H9 (cell line): ENCODE measurements at regions not wholly inside any gene's neighbourhood (a gene's known extent, or its start where the extent isn't known, plus 50 kb on each side); places are given as distances from the start of the nearest gene placed in this dataset.

Source experiments
- DNase-seq: peaks from one replicate; pipeline ENCODE4 v3.0.0-alpha.2; 2017
- H2AFZ ChIP-seq: one replicate; pipeline ENCODE4 v1.6.1; 2013; ENCODE audit warnings: mild to moderate bottlenecking, low read length, control low read depth, moderate library complexity
- H2AK5ac ChIP-seq: 2 replicates; pipeline ENCODE4 v1.6.1; 2013; ENCODE audit warnings: low read length, control low read depth, mixed read lengths; ENCODE audit not compliant: insufficient read length
- H2BK120ac ChIP-seq: one replicate; pipeline ENCODE4 v1.6.1; 2013; ENCODE audit warnings: low read depth, mild to moderate bottlenecking, low read length, control low read depth, inconsistent platforms; ENCODE audit not compliant: poor library complexity, severe bottlenecking
- H2BK12ac ChIP-seq: 2 replicates; pipeline ENCODE4 v1.6.1; 2013; ENCODE audit warnings: low read length, control low read depth, mixed read lengths, low read depth; ENCODE audit not compliant: insufficient read length
- H2BK15ac ChIP-seq: 2 replicates; pipeline ENCODE4 v1.6.1; 2013; ENCODE audit warnings: low read depth, low read length, control low read depth
- H2BK20ac ChIP-seq: one replicate; pipeline ENCODE4 v1.6.1; 2013; ENCODE audit warnings: low read depth, mild to moderate bottlenecking, low read length, control low read depth, inconsistent platforms; ENCODE audit not compliant: poor library complexity, severe bottlenecking
- H2BK5ac ChIP-seq: 2 replicates; pipeline ENCODE4 v1.6.1; 2013; ENCODE audit warnings: low read length, control low read depth, mixed read lengths; ENCODE audit not compliant: insufficient read length
- H3K14ac ChIP-seq: 2 replicates; pipeline ENCODE4 v1.6.1; 2013; ENCODE audit warnings: low read length, control low read depth; ENCODE audit not compliant: insufficient read depth
- H3K18ac ChIP-seq: 2 replicates; pipeline ENCODE4 v1.6.1; 2013; ENCODE audit warnings: low read depth, mild to moderate bottlenecking, mixed read lengths, low read length, control low read depth; ENCODE audit not compliant: insufficient read length
- H3K23ac ChIP-seq: 2 replicates; pipeline ENCODE4 v1.6.1; 2013; ENCODE audit warnings: low read length, control low read depth, mixed read lengths, low read depth; ENCODE audit not compliant: insufficient read length
- H3K23me2 ChIP-seq: 2 replicates; pipeline ENCODE4 v1.6.1; 2013; ENCODE audit warnings: low read depth, mild to moderate bottlenecking, mixed read lengths, low read length, control low read depth; ENCODE audit not compliant: insufficient read length, poor library complexity, severe bottlenecking
- H3K27ac ChIP-seq: 2 replicates; pipeline ENCODE4 v1.5.1; 2013; ENCODE audit warnings: low read length, control low read depth, mixed read lengths, low read depth; ENCODE audit not compliant: insufficient read length
- H3K27me3 ChIP-seq: 2 replicates; pipeline ENCODE4 v1.6.1; 2013; ENCODE audit warnings: low read length, control low read depth, inconsistent platforms; ENCODE audit not compliant: insufficient read depth
- H3K4ac ChIP-seq: 2 replicates; pipeline ENCODE4 v1.6.1; 2013; ENCODE audit warnings: low read depth, mild to moderate bottlenecking, control low read depth, inconsistent platforms, low read length, moderate library complexity
- H3K4me1 ChIP-seq: 2 replicates; pipeline ENCODE4 v1.6.1; 2013; ENCODE audit warnings: low read length, control low read depth, inconsistent platforms; ENCODE audit not compliant: insufficient read depth
- H3K4me2 ChIP-seq: 2 replicates; pipeline ENCODE4 v1.6.1; 2013; ENCODE audit warnings: low read length, control low read depth, mixed read lengths; ENCODE audit not compliant: insufficient read length, insufficient read depth
- H3K56ac ChIP-seq: 2 replicates; pipeline ENCODE4 v1.6.1; 2013; ENCODE audit warnings: low read depth, mild to moderate bottlenecking, mixed read lengths, low read length, control low read depth; ENCODE audit not compliant: insufficient read length
- H3K79me1 ChIP-seq: 2 replicates; pipeline ENCODE4 v1.6.1; 2013; ENCODE audit warnings: low read depth, mild to moderate bottlenecking, moderate library complexity, low read length, control low read depth, inconsistent platforms; ENCODE audit not compliant: insufficient read depth, poor library complexity, severe bottlenecking
- H3K79me2 ChIP-seq: 2 replicates; pipeline ENCODE4 v1.6.1; 2013; ENCODE audit warnings: low read length, control low read depth, inconsistent platforms; ENCODE audit not compliant: insufficient read depth
- H3K9ac ChIP-seq: 2 replicates; pipeline ENCODE4 v1.6.1; 2013; ENCODE audit warnings: low read length, control low read depth, mixed read lengths; ENCODE audit not compliant: insufficient read length; ENCODE audit errors: extremely low read depth
- H3K9me3 ChIP-seq: one replicate; pipeline ENCODE4 v1.6.1; 2013; ENCODE audit warnings: low read depth, low read length, inconsistent platforms; ENCODE audit not compliant: control insufficient read depth
- H3T11ph ChIP-seq: one replicate; pipeline ENCODE4 v1.6.1; 2013; ENCODE audit warnings: mild to moderate bottlenecking, low read length, control low read depth, inconsistent platforms
- H4K20me1 ChIP-seq: one replicate; pipeline ENCODE4 v1.6.1; 2013; ENCODE audit not compliant: control insufficient read depth, insufficient read length, insufficient read depth
- H4K5ac ChIP-seq: 2 replicates; pipeline ENCODE4 v1.6.1; 2013; ENCODE audit warnings: low read depth, mild to moderate bottlenecking, mixed read lengths, low read length, control low read depth; ENCODE audit not compliant: insufficient read length
- H4K8ac ChIP-seq: replicated peaks from 2 replicates; pipeline ENCODE4 v1.6.1; 2013; ENCODE audit warnings: low read length, control low read depth, mixed read lengths, low read depth; ENCODE audit not compliant: insufficient read length
- H4K91ac ChIP-seq: 2 replicates; pipeline ENCODE4 v1.6.1; 2013; ENCODE audit warnings: low read depth, mild to moderate bottlenecking, moderate library complexity, mixed read lengths, low read length, control low read depth; ENCODE audit not compliant: insufficient read length
- H3K27ac Mint-ChIP-seq, 3 experiments: 2 replicates in 2 of 3; 3 replicates in 1 of 3; pipeline ENCODE4 v1.8.0; 2020 to 2021; ENCODE audit warnings: mixed read lengths in 3 of 3, mild to moderate bottlenecking in 1 of 3, moderate library complexity in 1 of 3
- H3K27me3 Mint-ChIP-seq: 2 replicates; pipeline ENCODE4 v1.8.0; 2021; ENCODE audit warnings: low read depth, mild to moderate bottlenecking, moderate library complexity, mixed read lengths
- H3K36me3 Mint-ChIP-seq, 3 experiments: 2 replicates in 2 of 3; 3 replicates in 1 of 3; pipeline ENCODE4 v1.8.0; 2020 to 2021; ENCODE audit warnings: low read depth in 3 of 3, mixed read lengths in 3 of 3; ENCODE audit not compliant: insufficient read depth in 1 of 3
- H3K4me1 Mint-ChIP-seq, 2 experiments: 2 replicates each; pipeline ENCODE4 v1.8.0; 2020; ENCODE audit warnings: mixed read lengths in 2 of 2
- H3K4me3 Mint-ChIP-seq, 2 experiments: 2 replicates in 1 of 2; 3 replicates in 1 of 2; pipeline ENCODE4 v1.8.0; 2020 to 2021; ENCODE audit warnings: mild to moderate bottlenecking in 2 of 2, mixed read lengths in 2 of 2, moderate library complexity in 1 of 2
- H3K9me3 Mint-ChIP-seq, 2 experiments: 2 replicates in 1 of 2; 3 replicates in 1 of 2; pipeline ENCODE4 v1.8.0; 2020; ENCODE audit warnings: mild to moderate bottlenecking in 2 of 2, mixed read lengths in 2 of 2, moderate library complexity in 1 of 2
- WGBS: extraction: QIAGEN DNeasy Blood & Tissue Kit; methylation state at CpG from one replicate; pipeline ENCODE4 v1.1.7; 2013; ENCODE audit warnings: missing lambda C conversion rate, low lambda C conversion rate, mixed read lengths; ENCODE audit not compliant: insufficient read length; ENCODE audit errors: extremely low coverage; 5-methylcytosine and 5-hydroxymethylcytosine counted together
- TF ChIP-seq, protein P1 (sequence below): fragments of 200-600 bp; sonication (generic); conservative IDR thresholded peaks from 3 replicates; pipeline ENCODE4 v1.8.0; 2021; ENCODE audit warnings: antibody characterized with exemption, mild to moderate bottlenecking

DNA sequence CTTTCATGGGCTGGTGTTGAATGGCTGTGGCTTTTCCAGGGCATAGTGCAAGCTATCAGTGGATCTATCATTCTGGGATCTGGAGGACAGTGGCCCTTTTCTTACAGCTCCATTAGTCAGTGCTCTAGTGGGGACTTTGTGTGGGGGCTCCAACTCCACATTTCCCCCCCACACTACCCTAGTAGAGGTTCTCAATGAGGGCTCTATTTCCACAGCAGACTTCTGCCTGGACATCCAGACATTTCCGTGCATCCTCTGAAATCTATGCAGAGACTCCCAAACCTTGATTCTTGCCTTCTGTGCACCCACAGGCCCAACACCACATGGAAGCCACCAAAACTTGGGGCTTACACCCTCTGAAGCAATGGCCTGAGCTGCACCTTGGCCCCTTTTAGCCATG, 208.3 kb upstream of the MKLN1 start:
- H3K14ac ChIP-seq: no peak overlapping the region
- H2BK5ac ChIP-seq: no peak overlapping the region
- no peak overlapping the region for H2BK15ac ChIP-seq
- TF ChIP-seq, protein P1, sequence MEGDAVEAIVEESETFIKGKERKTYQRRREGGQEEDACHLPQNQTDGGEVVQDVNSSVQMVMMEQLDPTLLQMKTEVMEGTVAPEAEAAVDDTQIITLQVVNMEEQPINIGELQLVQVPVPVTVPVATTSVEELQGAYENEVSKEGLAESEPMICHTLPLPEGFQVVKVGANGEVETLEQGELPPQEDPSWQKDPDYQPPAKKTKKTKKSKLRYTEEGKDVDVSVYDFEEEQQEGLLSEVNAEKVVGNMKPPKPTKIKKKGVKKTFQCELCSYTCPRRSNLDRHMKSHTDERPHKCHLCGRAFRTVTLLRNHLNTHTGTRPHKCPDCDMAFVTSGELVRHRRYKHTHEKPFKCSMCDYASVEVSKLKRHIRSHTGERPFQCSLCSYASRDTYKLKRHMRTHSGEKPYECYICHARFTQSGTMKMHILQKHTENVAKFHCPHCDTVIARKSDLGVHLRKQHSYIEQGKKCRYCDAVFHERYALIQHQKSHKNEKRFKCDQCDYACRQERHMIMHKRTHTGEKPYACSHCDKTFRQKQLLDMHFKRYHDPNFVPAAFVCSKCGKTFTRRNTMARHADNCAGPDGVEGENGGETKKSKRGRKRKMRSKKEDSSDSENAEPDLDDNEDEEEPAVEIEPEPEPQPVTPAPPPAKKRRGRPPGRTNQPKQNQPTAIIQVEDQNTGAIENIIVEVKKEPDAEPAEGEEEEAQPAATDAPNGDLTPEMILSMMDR: no peak
- H2BK120ac ChIP-seq: no peak overlapping the region
- H3K9ac ChIP-seq: no peak overlapping the region
- H2BK12ac ChIP-seq: no peak overlapping the region
- no peak overlapping the region for H3K18ac ChIP-seq
- no peak overlapping the region for H3K27ac ChIP-seq
- no peak overlapping the region for H3K56ac ChIP-seq
- Mint-ChIP-seq H3K27me3 (peaks cover 5% of the 10 kb centered on the region), H3K4me1 (no peaks in the 10 kb centered on the region; a peak in 1 of 4 replicates), H3K36me3 (peaks cover 22 to 33% (median 24%) of the 10 kb centered on the region in 3 experiments), H3K27ac (no peak overlapping the region), H3K4me3 (no peak overlapping the region), H3K9me3 (peaks cover 33 to 34% of the 10 kb centered on the region in 2 experiments)
- DNase-seq: no peak
- H3K4ac ChIP-seq: no peak overlapping the region
- H3K4me2 ChIP-seq: no peak overlapping the region
- no peaks in the 10 kb centered on the region for H3K23me2 ChIP-seq
- no peak overlapping the region for H2AFZ ChIP-seq
- H3K27me3 ChIP-seq: no peaks in the 10 kb centered on the region
- H3T11ph ChIP-seq: no peak overlapping the region
- H2BK20ac ChIP-seq: no peak overlapping the region
- H3K4me1 ChIP-seq: no peaks in the 10 kb centered on the region
- H3K9me3 ChIP-seq: peaks cover 14% of the 10 kb centered on the region
- H3K79me2 ChIP-seq: no peaks in the 10 kb centered on the region
- no peak overlapping the region for H3K23ac ChIP-seq
- H2AK5ac ChIP-seq: no peak overlapping the region
- H4K8ac ChIP-seq: no peak overlapping the region
- H4K20me1 ChIP-seq: no peaks in the 10 kb centered on the region
- H3K79me1 ChIP-seq: no peaks in the 10 kb centered on the region
- H4K5ac ChIP-seq: no peak overlapping the region
- H4K91ac ChIP-seq: no peak overlapping the region
- WGBS: no CpG with 5 or more reads among the region's 1 CpG
